IMR-90 (cell line): ENCODE measurements at regions not wholly inside any gene's neighbourhood (a gene's known extent, or its start where the extent isn't known, plus 50 kb on each side); places are given as distances from the start of the nearest gene placed in this dataset.

Source experiments
- ATAC-seq: fragments of 200-7000 bp; cut with Tn5 transposase; 2 replicates; pipeline ENCODE4 v1.9.1; 2020; ENCODE audit warnings: low read depth, mild to moderate bottlenecking, moderate library complexity
- BruUV-seq: library from RNA; stranded (reverse); fragments of 400-500 nt; replicated peaks from 2 replicates; lab custom pipeline; 2021; lab: Mats Ljungman, UMichigan
- CTCF ChIA-PET: fragments of 300-600 bp; formaldehyde crosslinking; extraction: SDS; loops from one replicate; lab custom pipeline; 2021; ENCODE audit warnings: antibody characterized with exemption; lab: Yijun Ruan, JAX
- POLR2A ChIA-PET: fragments of 300-600 bp; sonication (Branson Sonifier 250); formaldehyde crosslinking; loops from one replicate; lab custom pipeline; 2022; ENCODE audit warnings: antibody characterized with exemption; ENCODE audit not compliant: unreplicated experiment; lab: Charles Lee
- DNase-seq: peaks from one replicate; pipeline ENCODE4 v3.0.0; 2013
- H2AFZ ChIP-seq: replicated peaks from 2 replicates; pipeline ENCODE3; 2013; ENCODE audit warnings: low read length, mild to moderate bottlenecking; ENCODE audit not compliant: poor library complexity
- H2AK5ac ChIP-seq: 2 replicates; pipeline ENCODE4 v1.6.1; 2013; ENCODE audit warnings: low read depth, low read length, inconsistent platforms
- H2AK9ac ChIP-seq: replicated peaks from 2 replicates; pipeline ENCODE3; 2013; ENCODE audit warnings: mild to moderate bottlenecking, low read depth, low read length, moderate library complexity; ENCODE audit not compliant: poor library complexity
- H2BK120ac ChIP-seq: 2 replicates; pipeline ENCODE4 v1.6.1; 2013; ENCODE audit warnings: low read depth, low read length, inconsistent platforms
- H2BK15ac ChIP-seq: 3 replicates; pipeline ENCODE4 v1.6.1; 2013; ENCODE audit warnings: low read depth, low read length, inconsistent platforms
- H2BK20ac ChIP-seq: 2 replicates; pipeline ENCODE4 v1.6.1; 2013; ENCODE audit warnings: low read depth, mild to moderate bottlenecking, inconsistent platforms, low read length, moderate library complexity
- H2BK5ac ChIP-seq: 2 replicates; pipeline ENCODE4 v1.6.1; 2013; ENCODE audit warnings: mild to moderate bottlenecking, low read depth, low read length, inconsistent platforms; ENCODE audit not compliant: poor library complexity, severe bottlenecking
- H3K14ac ChIP-seq: replicated peaks from 2 replicates; pipeline ENCODE4 v1.6.1; 2013; ENCODE audit warnings: low read depth, low read length, inconsistent platforms
- H3K18ac ChIP-seq: 2 replicates; pipeline ENCODE4 v1.6.1; 2013; ENCODE audit warnings: low read depth, low read length, control low read depth
- H3K23ac ChIP-seq: 2 replicates; pipeline ENCODE4 v1.6.1; 2013; ENCODE audit warnings: low read depth, low read length, inconsistent platforms
- H3K27ac ChIP-seq: 2 replicates; pipeline ENCODE4 v1.5.1; 2013; ENCODE audit warnings: mild to moderate bottlenecking, control low read depth, low read length; ENCODE audit not compliant: insufficient read depth
- H3K27me3 ChIP-seq: 2 replicates; pipeline ENCODE4 v1.6.1; 2013; ENCODE audit warnings: low read length; ENCODE audit not compliant: control insufficient read depth, insufficient read depth
- H3K36me3 ChIP-seq: 2 replicates; pipeline ENCODE4 v1.6.1; 2013; ENCODE audit warnings: low read length, mixed read lengths; ENCODE audit not compliant: control insufficient read depth, insufficient read depth
- H3K4ac ChIP-seq: 2 replicates; pipeline ENCODE4 v1.6.1; 2013; ENCODE audit warnings: low read depth, low read length, inconsistent platforms
- H3K4me1 ChIP-seq: 2 replicates; pipeline ENCODE4 v1.6.1; 2013; ENCODE audit warnings: low read length, mixed read lengths; ENCODE audit not compliant: control insufficient read depth, insufficient read depth
- H3K4me2 ChIP-seq: 2 replicates; pipeline ENCODE4 v1.6.1; 2013; ENCODE audit warnings: low read depth, mild to moderate bottlenecking, control low read depth, low read length, moderate library complexity
- H3K4me3 ChIP-seq: 2 replicates; pipeline ENCODE4 v1.5.1; 2013; ENCODE audit warnings: low read depth, mild to moderate bottlenecking, control low read depth, low read length, moderate library complexity; ENCODE audit not compliant: insufficient read depth
- H3K56ac ChIP-seq: 2 replicates; pipeline ENCODE4 v1.6.1; 2013; ENCODE audit warnings: low read length, inconsistent platforms; ENCODE audit not compliant: insufficient read depth; ENCODE audit errors: extremely low read depth
- H3K79me1 ChIP-seq, 2 experiments: 2 replicates each; pipeline ENCODE4 v1.6.1; 2013; ENCODE audit warnings: low read length in 2 of 2, inconsistent platforms in 1 of 2, low read depth in 1 of 2
- H3K9ac ChIP-seq: 2 replicates; pipeline ENCODE4 v1.6.1; 2013; ENCODE audit warnings: low read depth, low read length, control low read depth
- H3K9me1 ChIP-seq: 2 replicates; pipeline ENCODE4 v1.6.1; 2013; ENCODE audit warnings: low read length, inconsistent platforms; ENCODE audit not compliant: insufficient read depth
- H3K9me3 ChIP-seq: 2 replicates; pipeline ENCODE4 v1.6.1; 2013; ENCODE audit warnings: low read length; ENCODE audit not compliant: control insufficient read depth, insufficient read depth
- H4K20me1 ChIP-seq: 2 replicates; pipeline ENCODE4 v1.6.1; 2013; ENCODE audit warnings: low read length, inconsistent platforms; ENCODE audit not compliant: insufficient read depth
- H4K5ac ChIP-seq: 2 replicates; pipeline ENCODE4 v1.6.1; 2013; ENCODE audit warnings: mild to moderate bottlenecking, low read depth, low read length, control low read depth
- H4K8ac ChIP-seq, 2 experiments: 2 replicates each; pipeline ENCODE4 v1.6.1; 2013; ENCODE audit warnings: low read depth in 2 of 2, low read length in 2 of 2, control low read depth in 1 of 2, inconsistent platforms in 1 of 2
- H4K91ac ChIP-seq: 2 replicates; pipeline ENCODE4 v1.6.1; 2013; ENCODE audit warnings: low read depth, low read length, inconsistent platforms; ENCODE audit not compliant: insufficient read depth
- BHLHE40 ChIP-seq: fragments of 150-350 bp; IDR thresholded peaks from 2 replicates; pipeline ENCODE4 v1.6.1; 2016; ENCODE audit warnings: mild to moderate bottlenecking, low read depth, low read length
- CEBPB ChIP-seq: IDR thresholded peaks from 2 replicates; pipeline ENCODE4 v1.6.1; 2012; ENCODE audit warnings: low read depth, low read length, improper control_type of control experiment
- CHD1 ChIP-seq: IDR thresholded peaks from 2 replicates; pipeline ENCODE4 v1.6.1; 2012; ENCODE audit warnings: low read depth, low read length, improper control_type of control experiment
- CTCF ChIP-seq: conservative IDR thresholded peaks from 2 replicates; pipeline ENCODE4 v1.5.1; 2012; ENCODE audit warnings: mild to moderate bottlenecking, low read depth, low read length, improper control_type of control experiment
- ELK1 ChIP-seq: fragments of 150-350 bp; IDR thresholded peaks from 2 replicates; pipeline ENCODE4 v1.6.1; 2016; ENCODE audit warnings: low read depth, mild to moderate bottlenecking, low read length, moderate library complexity, borderline replicate concordance
- FOS ChIP-seq: fragments of 150-350 bp; IDR thresholded peaks from 2 replicates; pipeline ENCODE4 v1.6.1; 2016; ENCODE audit warnings: low read depth, low read length
- MAFK ChIP-seq: IDR thresholded peaks from 2 replicates; pipeline ENCODE4 v1.6.1; 2012; ENCODE audit warnings: low read depth, low read length, improper control_type of control experiment
- MAZ ChIP-seq: IDR thresholded peaks from 2 replicates; pipeline ENCODE4 v1.6.1; 2012; ENCODE audit warnings: low read depth, mild to moderate bottlenecking, low read length, improper control_type of control experiment, moderate library complexity, borderline replicate concordance
- MXI1 ChIP-seq: IDR thresholded peaks from 2 replicates; pipeline ENCODE4 v1.6.1; 2012; ENCODE audit warnings: low read depth, mild to moderate bottlenecking, low read length, moderate library complexity, borderline replicate concordance
- NFE2L2 ChIP-seq: fragments of 150-350 bp; IDR thresholded peaks from 2 replicates; pipeline ENCODE4 v1.6.1; 2016; ENCODE audit warnings: low read depth, mild to moderate bottlenecking, low read length
- POLR2A ChIP-seq: IDR thresholded peaks from 2 replicates; pipeline ENCODE4 v1.6.1; 2012; ENCODE audit warnings: mild to moderate bottlenecking, low read depth, low read length
- RAD21 ChIP-seq: IDR thresholded peaks from 2 replicates; pipeline ENCODE4 v1.6.1; 2012; ENCODE audit warnings: low read length, improper control_type of control experiment
- RCOR1 ChIP-seq: IDR thresholded peaks from 2 replicates; pipeline ENCODE4 v1.6.1; 2012; ENCODE audit warnings: mild to moderate bottlenecking, low read length, improper control_type of control experiment; ENCODE audit not compliant: insufficient replicate concordance
- RFX5 ChIP-seq: IDR thresholded peaks from 2 replicates; pipeline ENCODE4 v1.8.0; 2012; ENCODE audit warnings: low read depth, mild to moderate bottlenecking, low read length, moderate library complexity
- SMC3 ChIP-seq: fragments of 150-350 bp; IDR thresholded peaks from 2 replicates; pipeline ENCODE4 v1.6.1; 2016; ENCODE audit warnings: low read depth, mild to moderate bottlenecking, antibody characterized with exemption, low read length, moderate library complexity
- USF2 ChIP-seq: fragments of 150-350 bp; IDR thresholded peaks from 2 replicates; pipeline ENCODE4 v1.6.1; 2017; ENCODE audit warnings: mild to moderate bottlenecking, antibody characterized with exemption, low read length, low read depth
- WGBS, 2 experiments: methylation state at CpG; one replicate each; pipeline versions ENCODE4 v1.1.5 to v1.1.7; 2013; ENCODE audit warnings: missing lambda C conversion rate in 2 of 2; ENCODE audit not compliant: insufficient read length in 1 of 2; ENCODE audit errors: extremely low coverage in 2 of 2; 5-methylcytosine and 5-hydroxymethylcytosine counted together
- dilution Hi-C: fragments of 300-500 bp; cut with HindIII; formaldehyde crosslinking; loops from one replicate; pipeline ENCODE4 v1.14.3; 2018; ENCODE audit warnings: low sequenced_read_pairs; ENCODE audit not compliant: unreplicated experiment
- in situ Hi-C: fragments of 300-500 bp; cut with MboI; formaldehyde crosslinking; loops from 3 replicates; pipeline ENCODE4 v1.14.3; 2019; ENCODE audit warnings: low sequenced_read_pairs, inconsistent platforms, mixed read lengths
- intact Hi-C: fragments of 100-400 bp; cut with micrococcal nuclease; formaldehyde crosslinking; loops from 2 replicates; pipeline ENCODE4 v1.10.0; 2022

- CTCF ChIA-PET, result no interaction called here
- in situ Hi-C loops, result loop anchor here (25.0 kb wide), 1 partner anchor 1064 kb away; no protein-coding TSS in a partner anchor
These were observed 139.4 kb upstream of the RMST start for GRCh38 chr12:97323154-97323553.

More at GRCh38 chr12:97323154-97323553, 139.4 kb upstream of the RMST start:
- Histone ChIP-seq H3K9ac (no peak overlapping the region), H3K4me1 (no peaks in the 10 kb centered on the region), H3K4me2 (no peak overlapping the region), H3K79me1 (no peaks in the 10 kb centered on the region), H4K5ac (no peak overlapping the region), H3K4me3 (no peak overlapping the region), H3K36me3 (no peaks in the 10 kb centered on the region), H3K27ac (no peak overlapping the region), H4K8ac (no peak overlapping the region), H4K91ac (no peak overlapping the region), H3K56ac (no peak overlapping the region), H3K27me3 (no peaks in the 10 kb centered on the region), H2BK120ac (no peak overlapping the region), H3K9me3 (0 out of 2 replicates have a peak, but pooled peaks cover 2% of the 10 kb centered on the region), H3K18ac (no peak overlapping the region), H3K14ac (no peak overlapping the region), H2AK5ac (no peak overlapping the region), H2BK5ac (no peak overlapping the region), H3K9me1 (no peaks in the 10 kb centered on the region), H2BK20ac (no peak overlapping the region), H4K20me1 (no peaks in the 10 kb centered on the region), H2BK15ac (no peak overlapping the region), H3K23ac (no peak overlapping the region), H2AFZ (no peak overlapping the region), H2AK9ac (no peak overlapping the region), H3K4ac (no peak overlapping the region)
- TF ChIP-seq RAD21, result no peak
- no peak for TF ChIP-seq CEBPB
- no peak for TF ChIP-seq MXI1
- TF ChIP-seq FOS, result no peak
- TF ChIP-seq MAZ, result no peak
- no peak for TF ChIP-seq MAFK
- TF ChIP-seq SMC3, result no peak
- no peak for TF ChIP-seq NFE2L2
- no peak for TF ChIP-seq RFX5
- TF ChIP-seq BHLHE40, result no peak
- TF ChIP-seq CTCF, result no peak
- TF ChIP-seq ELK1, result no peak
- TF ChIP-seq CHD1, result no peak
- TF ChIP-seq POLR2A, result no peak
- TF ChIP-seq USF2, result no peak
- TF ChIP-seq RCOR1, result no peak
- no TSS peak for BruUV-seq
- ATAC-seq, result no peak
- dilution Hi-C loops, result no loop called here
- DNase-seq, result no peak
- intact Hi-C loops, result no loop called here
- WGBS, 2 experiments, result no CpG with 5 or more reads among the region's 4 CpGs
- POLR2A ChIA-PET, result no interaction called here
